ENCODE measurements at regions not wholly inside any gene's neighbourhood (a gene's known extent, or its start where the extent isn't known, plus 50 kb on each side); places are given as distances from the start of the nearest gene placed in this dataset.
"Not testable (repeated sequence)": the region's sequence is repeated elsewhere in the genome, so short reads cannot be mapped to it uniquely, and the experiment has no call there.

DNA sequence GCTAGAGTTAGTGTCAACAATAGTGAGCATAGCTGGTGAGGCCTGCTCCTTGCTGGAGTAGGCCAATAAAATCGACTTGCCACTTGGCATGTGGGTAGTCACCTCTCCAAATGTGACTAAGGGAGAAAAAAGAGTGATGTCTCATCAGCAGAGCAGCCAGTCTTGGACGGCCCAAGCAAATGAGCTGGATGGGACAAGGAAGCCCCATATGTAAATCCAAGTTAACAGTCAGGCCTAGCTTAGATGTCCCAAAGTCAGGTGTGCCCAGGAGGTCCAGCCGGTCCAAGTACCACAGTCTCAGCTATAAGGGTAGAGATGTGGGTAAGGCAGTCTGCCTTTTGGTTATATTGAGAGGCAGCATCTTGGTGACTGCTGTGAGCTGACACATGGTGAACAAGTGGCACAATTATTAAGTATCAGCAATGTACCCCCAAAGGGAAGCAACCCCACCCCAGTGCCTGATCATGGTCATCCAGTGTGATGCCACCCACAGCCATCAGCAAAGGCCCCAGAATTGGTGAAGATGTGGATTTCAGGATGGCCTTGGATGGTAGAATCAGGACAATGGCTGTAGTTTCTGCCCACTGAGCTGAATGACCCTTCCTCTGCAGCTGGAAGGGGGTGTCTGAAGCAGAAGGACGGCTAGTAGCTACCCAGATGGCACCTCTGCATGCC lies 83.4 kb downstream of the TNFRSF13B start:
- Histone ChIP-seq H3K36me3 (replicated peaks in 1 of 2) (no peaks in the 10 kb centered on the region), H3K9me3 (replicated peaks in 1 of 3) (no peaks in the 10 kb centered on the region), H3K27ac (no peak overlapping the region), H3K4me3 (no peak overlapping the region), H3K4me1 (replicated peaks in 1 of 2) (no peaks in the 10 kb centered on the region), H3K27me3 (no peaks in the 10 kb centered on the region)
- intact Hi-C loops (cut with DNase I), result no loop called here
- TF ChIP-seq, protein P1, sequence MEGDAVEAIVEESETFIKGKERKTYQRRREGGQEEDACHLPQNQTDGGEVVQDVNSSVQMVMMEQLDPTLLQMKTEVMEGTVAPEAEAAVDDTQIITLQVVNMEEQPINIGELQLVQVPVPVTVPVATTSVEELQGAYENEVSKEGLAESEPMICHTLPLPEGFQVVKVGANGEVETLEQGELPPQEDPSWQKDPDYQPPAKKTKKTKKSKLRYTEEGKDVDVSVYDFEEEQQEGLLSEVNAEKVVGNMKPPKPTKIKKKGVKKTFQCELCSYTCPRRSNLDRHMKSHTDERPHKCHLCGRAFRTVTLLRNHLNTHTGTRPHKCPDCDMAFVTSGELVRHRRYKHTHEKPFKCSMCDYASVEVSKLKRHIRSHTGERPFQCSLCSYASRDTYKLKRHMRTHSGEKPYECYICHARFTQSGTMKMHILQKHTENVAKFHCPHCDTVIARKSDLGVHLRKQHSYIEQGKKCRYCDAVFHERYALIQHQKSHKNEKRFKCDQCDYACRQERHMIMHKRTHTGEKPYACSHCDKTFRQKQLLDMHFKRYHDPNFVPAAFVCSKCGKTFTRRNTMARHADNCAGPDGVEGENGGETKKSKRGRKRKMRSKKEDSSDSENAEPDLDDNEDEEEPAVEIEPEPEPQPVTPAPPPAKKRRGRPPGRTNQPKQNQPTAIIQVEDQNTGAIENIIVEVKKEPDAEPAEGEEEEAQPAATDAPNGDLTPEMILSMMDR (IDR thresholded peaks at IDR 0.05), result no peak
- TF ChIP-seq POLR2A (IDR thresholded peaks at IDR 0.05), result no peak
- DNase-seq, result peak in 1 of 7 donors; percentile 1
- WGBS, 4 donors, result 65 to 73% (median 69%) methylated on average over 4 of the region's 4 CpGs

DNA sequence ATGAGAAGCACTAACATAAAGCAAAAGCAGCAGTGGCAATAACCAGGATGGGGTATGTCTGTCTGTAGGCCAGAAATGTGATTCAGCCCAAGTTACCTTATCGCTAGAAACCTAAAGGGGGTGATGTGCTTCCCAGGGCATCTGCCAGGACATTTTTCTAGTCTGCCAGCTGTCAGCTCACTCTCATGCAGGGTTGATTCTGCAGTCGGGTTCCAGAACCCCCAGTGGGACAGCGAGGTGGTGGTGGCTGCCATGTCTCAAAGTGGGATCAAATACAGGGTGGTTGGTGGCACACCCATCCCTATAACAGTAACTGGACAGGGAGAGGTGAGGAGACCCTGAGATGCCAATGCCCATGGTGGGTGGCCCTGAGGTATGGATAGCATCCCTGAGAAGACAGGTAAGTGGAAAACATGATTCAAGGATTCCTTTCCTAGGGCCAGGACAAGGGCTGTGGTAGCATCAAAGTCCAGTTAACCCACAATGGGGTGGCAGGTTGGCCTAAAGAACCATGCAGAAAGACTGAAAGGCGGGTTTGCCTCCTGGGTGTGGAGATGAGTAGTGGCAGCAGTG lies 84.3 kb downstream of the TNFRSF13B start:
- peak in 1 of 7 donors; percentile 3 for DNase-seq
- Histone ChIP-seq H3K4me3 (no peak overlapping the region), H3K36me3 (replicated peaks in 1 of 2) (no peaks in the 10 kb centered on the region), H3K4me1 (replicated peaks in 1 of 2) (no peaks in the 10 kb centered on the region), H3K9me3 (replicated peaks in 1 of 3) (no peaks in the 10 kb centered on the region), H3K27ac (no peak overlapping the region), H3K27me3 (no peaks in the 10 kb centered on the region)
- intact Hi-C loops (cut with DNase I), result no loop called here
- WGBS, 4 donors, result 84 to 92% (median 88%) methylated on average over 3 to 4 of the region's 4 CpGs
- no peak for TF ChIP-seq POLR2A (IDR thresholded peaks at IDR 0.05)
- TF ChIP-seq, protein P1 (IDR thresholded peaks at IDR 0.05), result no peak

DNA sequence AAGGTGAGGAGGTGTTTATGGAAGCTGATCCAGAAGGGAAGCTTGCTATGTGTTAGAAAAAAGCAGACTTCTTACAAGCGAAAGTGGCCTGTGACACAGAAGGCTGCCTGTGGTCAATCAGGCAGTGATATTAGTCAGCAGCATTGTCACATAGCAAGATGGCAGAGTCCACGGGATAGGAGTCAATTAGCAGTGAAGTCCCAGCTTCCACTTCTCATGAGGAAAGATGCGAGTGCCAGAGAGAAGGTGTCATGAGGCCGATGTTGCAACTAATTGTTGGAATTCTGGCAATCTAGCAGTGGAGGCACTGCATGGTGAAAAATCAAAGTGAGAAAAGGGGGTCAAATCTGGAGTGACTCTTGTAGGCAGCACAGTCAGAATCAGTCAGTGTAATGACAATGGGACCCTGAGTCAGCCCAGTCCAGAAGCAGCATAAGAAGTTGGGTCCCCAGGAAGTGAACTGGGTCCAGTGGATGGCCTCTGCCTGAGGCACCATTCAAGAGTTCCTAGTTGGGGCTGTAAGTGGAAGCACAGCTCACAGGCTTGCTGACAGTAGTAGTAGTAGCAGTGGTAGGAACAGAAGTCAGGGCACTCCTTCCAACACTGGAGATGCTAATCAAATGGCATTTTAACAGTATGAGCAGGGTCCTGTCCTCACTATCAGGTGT lies 85.1 kb downstream of the TNFRSF13B start:
- no peaks in the 10 kb centered on the region for H3K9me3 ChIP-seq (replicated peaks in 1 of 3)
- no peak overlapping the region for H3K4me3 ChIP-seq
- TF ChIP-seq POLR2A (IDR thresholded peaks at IDR 0.05), result no peak
- TF ChIP-seq, protein P1 (IDR thresholded peaks at IDR 0.05), result no peak
- peaks cover under 1% of the 10 kb centered on the region for H3K27me3 ChIP-seq
- H3K36me3 ChIP-seq (replicated peaks in 1 of 2), result no peaks in the 10 kb centered on the region
- intact Hi-C loops (cut with DNase I), result no loop called here
- no peaks in the 10 kb centered on the region for H3K4me1 ChIP-seq (replicated peaks in 1 of 2)
- H3K27ac ChIP-seq, result no peak overlapping the region
- DNase-seq, result no peak
- 32 to 66% (median 59%) methylated on average over 4 of the region's 4 CpGs for WGBS, 4 donors

DNA sequence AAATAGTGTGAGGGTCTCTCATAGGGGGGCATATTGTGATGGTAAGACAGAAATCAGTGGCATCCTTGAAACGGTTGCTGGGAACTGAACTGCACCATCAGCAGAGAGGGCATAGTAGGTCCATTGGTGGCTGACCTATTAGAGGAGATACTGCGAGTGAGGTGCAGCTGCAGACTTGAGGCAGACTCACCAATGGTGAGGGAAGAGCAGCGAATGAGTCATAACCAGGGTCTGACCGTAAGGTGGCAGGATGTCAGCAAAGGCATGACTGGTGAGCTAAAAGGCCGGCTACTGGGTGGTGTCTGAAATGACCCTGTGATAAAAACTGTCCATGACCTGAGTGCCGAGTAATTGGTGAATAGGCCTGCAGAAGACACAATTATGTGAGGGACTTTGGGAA lies 86.7 kb downstream of the TNFRSF13B start:
- H3K27ac ChIP-seq; H3K27me3 ChIP-seq; intact Hi-C loops (cut with DNase I); H3K9me3 ChIP-seq (replicated peaks in 1 of 3); H3K4me3 ChIP-seq; H3K4me1 ChIP-seq (replicated peaks in 1 of 2); DNase-seq; H3K36me3 ChIP-seq (replicated peaks in 1 of 2): not testable (repeated sequence)
- WGBS, 4 donors, result 61 to 87% (median 75%) methylated on average over 3 to 4 of the region's 6 CpGs

DNA sequence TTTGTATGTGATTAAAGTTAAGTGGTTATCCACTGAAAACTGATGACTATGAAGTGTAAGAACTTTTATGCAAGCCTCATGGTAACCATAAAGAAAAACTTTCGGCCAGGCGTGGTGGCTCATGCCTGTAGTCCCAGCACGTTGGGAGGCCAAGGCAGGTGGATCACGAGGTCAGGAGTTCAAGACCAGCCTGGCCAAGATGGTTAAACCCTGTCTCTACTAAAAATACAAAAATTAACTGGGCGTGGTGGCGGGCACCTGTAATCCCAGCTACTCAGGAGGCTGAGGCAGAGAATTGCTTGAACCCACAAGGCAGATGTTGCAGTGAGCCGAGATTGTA lies 89.0 kb downstream of the TNFRSF13B start:
- intact Hi-C loops (cut with DNase I); H3K4me3 ChIP-seq; H3K36me3 ChIP-seq (replicated peaks in 1 of 2); H3K9me3 ChIP-seq (replicated peaks in 1 of 3); DNase-seq; H3K27ac ChIP-seq; H3K4me1 ChIP-seq (replicated peaks in 1 of 2): not testable (repeated sequence)
- H3K27me3 ChIP-seq, result peaks cover 14% of the 10 kb centered on the region
- WGBS, 4 donors, result 76 to 85% (median 80%) methylated on average over 7 of the region's 7 CpGs
